ENCODE measurements at regions not wholly inside any gene's neighbourhood (a gene's known extent, or its start where the extent isn't known, plus 50 kb on each side); places are given as distances from the start of the nearest gene placed in this dataset.
"Not testable (repeated sequence)": the region's sequence is repeated elsewhere in the genome, so short reads cannot be mapped to it uniquely, and the experiment has no call there.

- H3K4me3 ChIP-seq (ENCODE audit: control extremely low read depth in 1 of 5, extremely low read depth in 1 of 5, insufficient read depth in 1 of 5, low read depth in 2 of 5, low read length in 4 of 5) = no peak overlapping the region
Observed at GRCh38 chr10:109616359-109616980, 306.8 kb downstream of the XPNPEP1 start.

GRCh38 chr10:109595356-109595755 is 328.0 kb downstream of the XPNPEP1 start:
- DNase-seq; intact Hi-C loops (cut with micrococcal nuclease); ATAC-seq (ENCODE audit: low read depth); H3K4me3 ChIP-seq (ENCODE audit: control extremely low read depth in 1 of 5, extremely low read depth in 1 of 5, insufficient read depth in 1 of 5, low read depth in 2 of 5, low read length in 4 of 5); H3K4me3 Mint-ChIP-seq; H2AFZ ChIP-seq (ENCODE audit: insufficient read depth, low read depth, low read length, poor library complexity, severe bottlenecking); H3K9me3 Mint-ChIP-seq (ENCODE audit: insufficient read depth); H3K36me3 ChIP-seq (replicated peaks in 1 of 2; ENCODE audit: control extremely low read depth in 1 of 2, control insufficient read depth in 1 of 2, extremely low read depth in 1 of 2, insufficient read depth in 2 of 2, low read length in 1 of 2); H3K79me2 ChIP-seq (ENCODE audit: control insufficient read depth, insufficient read depth, low read length); H4K20me1 ChIP-seq (ENCODE audit: control insufficient read depth, insufficient read depth, low read length, poor library complexity, severe bottlenecking); H3K27me3 ChIP-seq (replicated peaks in 1 of 4; ENCODE audit: control extremely low read depth in 1 of 4, control insufficient read depth in 3 of 4, insufficient read depth in 4 of 4, low read length in 3 of 4); H3K27me3 Mint-ChIP-seq; H3K4me1 Mint-ChIP-seq; H3K27ac Mint-ChIP-seq; H3K9ac ChIP-seq (ENCODE audit: low read length); CTCF ChIA-PET; H3K27ac ChIP-seq (ENCODE audit: low read length in 2 of 2); H3K4me1 ChIP-seq (ENCODE audit: control insufficient read depth in 2 of 2, insufficient read depth in 2 of 2, low read length in 2 of 2); POLR2A ChIA-PET; H3K4me2 ChIP-seq (replicated peaks; ENCODE audit: low read depth, low read length, poor library complexity, severe bottlenecking): not testable (repeated sequence)
- WGBS (ENCODE audit: insufficient coverage) = no CpG with 5 or more reads among the region's 1 CpG
- peaks cover 0 to 10% (median 0%) of the 10 kb centered on the region in 3 donors for H3K9me3 ChIP-seq (ENCODE audit: control extremely low read depth in 1 of 3, control insufficient read depth in 2 of 3, insufficient read depth in 1 of 3, low read length in 2 of 3)

More at GRCh38 chr10:109616359-109616980, 306.8 kb downstream of the XPNPEP1 start:
- H4K20me1 ChIP-seq (ENCODE audit: control insufficient read depth, insufficient read depth, low read length, poor library complexity, severe bottlenecking) = no peaks in the 10 kb centered on the region
- ATAC-seq (ENCODE audit: low read depth) (no peak), DNase-seq (no peak)
- Mint-ChIP-seq H3K9me3 (ENCODE audit: insufficient read depth) (no peaks in the 10 kb centered on the region), H3K27me3 (no peaks in the 10 kb centered on the region), H3K4me1 (no peaks in the 10 kb centered on the region), H3K4me3 (no peak overlapping the region), H3K27ac (no peak overlapping the region)
- 44% methylated on average over 1 of the region's 3 CpGs for WGBS (ENCODE audit: insufficient coverage)
- CTCF ChIA-PET = no interaction called here
- H3K9ac ChIP-seq (ENCODE audit: low read length) = no peak overlapping the region
- H3K9me3 ChIP-seq (ENCODE audit: control extremely low read depth in 1 of 3, control insufficient read depth in 2 of 3, insufficient read depth in 1 of 3, low read length in 2 of 3) = no peaks in the 10 kb centered on the region
- no peaks in the 10 kb centered on the region for H3K27me3 ChIP-seq (replicated peaks in 1 of 4; ENCODE audit: control extremely low read depth in 1 of 4, control insufficient read depth in 3 of 4, insufficient read depth in 4 of 4, low read length in 3 of 4)
- no peak overlapping the region for H3K4me2 ChIP-seq (replicated peaks; ENCODE audit: low read depth, low read length, poor library complexity, severe bottlenecking)
- POLR2A ChIA-PET = no interaction called here
- H3K79me2 ChIP-seq (ENCODE audit: control insufficient read depth, insufficient read depth, low read length) = no peaks in the 10 kb centered on the region
- no peaks in the 10 kb centered on the region for H3K4me1 ChIP-seq (ENCODE audit: control insufficient read depth in 2 of 2, insufficient read depth in 2 of 2, low read length in 2 of 2)
- no peak overlapping the region for H3K27ac ChIP-seq (ENCODE audit: low read length in 2 of 2)
- intact Hi-C loops (cut with micrococcal nuclease) = no loop called here
- H3K36me3 ChIP-seq (replicated peaks in 1 of 2; ENCODE audit: control extremely low read depth in 1 of 2, control insufficient read depth in 1 of 2, extremely low read depth in 1 of 2, insufficient read depth in 2 of 2, low read length in 1 of 2) = no peaks in the 10 kb centered on the region
- no peak for TF ChIP-seq EZH2 (IDR thresholded peaks at IDR 0.05; ENCODE audit: borderline replicate concordance, insufficient read depth, low read depth, low read length, poor library complexity, severe bottlenecking)
- TF ChIP-seq, protein P1, sequence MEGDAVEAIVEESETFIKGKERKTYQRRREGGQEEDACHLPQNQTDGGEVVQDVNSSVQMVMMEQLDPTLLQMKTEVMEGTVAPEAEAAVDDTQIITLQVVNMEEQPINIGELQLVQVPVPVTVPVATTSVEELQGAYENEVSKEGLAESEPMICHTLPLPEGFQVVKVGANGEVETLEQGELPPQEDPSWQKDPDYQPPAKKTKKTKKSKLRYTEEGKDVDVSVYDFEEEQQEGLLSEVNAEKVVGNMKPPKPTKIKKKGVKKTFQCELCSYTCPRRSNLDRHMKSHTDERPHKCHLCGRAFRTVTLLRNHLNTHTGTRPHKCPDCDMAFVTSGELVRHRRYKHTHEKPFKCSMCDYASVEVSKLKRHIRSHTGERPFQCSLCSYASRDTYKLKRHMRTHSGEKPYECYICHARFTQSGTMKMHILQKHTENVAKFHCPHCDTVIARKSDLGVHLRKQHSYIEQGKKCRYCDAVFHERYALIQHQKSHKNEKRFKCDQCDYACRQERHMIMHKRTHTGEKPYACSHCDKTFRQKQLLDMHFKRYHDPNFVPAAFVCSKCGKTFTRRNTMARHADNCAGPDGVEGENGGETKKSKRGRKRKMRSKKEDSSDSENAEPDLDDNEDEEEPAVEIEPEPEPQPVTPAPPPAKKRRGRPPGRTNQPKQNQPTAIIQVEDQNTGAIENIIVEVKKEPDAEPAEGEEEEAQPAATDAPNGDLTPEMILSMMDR (IDR thresholded peaks at IDR 0.05) = no peak
- H2AFZ ChIP-seq (ENCODE audit: insufficient read depth, low read depth, low read length, poor library complexity, severe bottlenecking) = no peak overlapping the region

Measured in B cell (primary cell).